ENCODE measurements at regions not wholly inside any gene's neighbourhood (a gene's known extent, or its start where the extent isn't known, plus 50 kb on each side); places are given as distances from the start of the nearest gene placed in this dataset.

GRCh38 chr2:16614314-16614860 is 51.2 kb downstream of the CYRIA start:
- TF ChIP-seq, protein P1, sequence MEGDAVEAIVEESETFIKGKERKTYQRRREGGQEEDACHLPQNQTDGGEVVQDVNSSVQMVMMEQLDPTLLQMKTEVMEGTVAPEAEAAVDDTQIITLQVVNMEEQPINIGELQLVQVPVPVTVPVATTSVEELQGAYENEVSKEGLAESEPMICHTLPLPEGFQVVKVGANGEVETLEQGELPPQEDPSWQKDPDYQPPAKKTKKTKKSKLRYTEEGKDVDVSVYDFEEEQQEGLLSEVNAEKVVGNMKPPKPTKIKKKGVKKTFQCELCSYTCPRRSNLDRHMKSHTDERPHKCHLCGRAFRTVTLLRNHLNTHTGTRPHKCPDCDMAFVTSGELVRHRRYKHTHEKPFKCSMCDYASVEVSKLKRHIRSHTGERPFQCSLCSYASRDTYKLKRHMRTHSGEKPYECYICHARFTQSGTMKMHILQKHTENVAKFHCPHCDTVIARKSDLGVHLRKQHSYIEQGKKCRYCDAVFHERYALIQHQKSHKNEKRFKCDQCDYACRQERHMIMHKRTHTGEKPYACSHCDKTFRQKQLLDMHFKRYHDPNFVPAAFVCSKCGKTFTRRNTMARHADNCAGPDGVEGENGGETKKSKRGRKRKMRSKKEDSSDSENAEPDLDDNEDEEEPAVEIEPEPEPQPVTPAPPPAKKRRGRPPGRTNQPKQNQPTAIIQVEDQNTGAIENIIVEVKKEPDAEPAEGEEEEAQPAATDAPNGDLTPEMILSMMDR (IDR thresholded peaks at IDR 0.05) = no peak
- no peak for TF ChIP-seq ZFX (IDR thresholded peaks at IDR 0.05; ENCODE audit: borderline replicate concordance)

All from 22Rv1 (cell line).